NT2/D1 (cell line): ENCODE measurements at regions not wholly inside any gene's neighbourhood (a gene's known extent, or its start where the extent isn't known, plus 50 kb on each side); places are given as distances from the start of the nearest gene placed in this dataset.

Experiments used
- YY1 ChIP-seq: IDR thresholded peaks from 2 replicates; pipeline ENCODE4 v1.6.1; 2011; ENCODE audit not compliant: insufficient read length, insufficient read depth
- ZNF274 ChIP-seq: IDR thresholded peaks from 2 replicates; pipeline ENCODE4 v1.6.1; 2011; ENCODE audit warnings: mild to moderate bottlenecking, low read depth, low read length

DNA sequence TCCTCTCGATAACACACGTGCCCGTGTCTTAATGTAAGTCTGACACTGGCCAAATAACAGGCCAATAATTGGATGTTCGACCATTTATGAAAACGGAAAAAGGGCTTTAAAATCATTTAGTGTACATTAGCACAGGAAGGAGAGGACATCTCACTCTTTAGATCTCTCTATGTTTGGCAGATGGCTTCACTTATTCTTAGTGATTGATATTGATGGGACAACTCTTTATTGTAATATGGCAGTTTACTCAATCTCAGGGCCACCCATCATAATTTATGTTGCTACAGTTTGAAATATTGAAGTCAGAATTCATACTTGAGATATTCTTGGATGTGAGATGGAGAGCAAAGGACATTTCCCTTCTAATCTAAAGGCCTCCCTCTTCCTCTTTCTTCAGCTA is 430.7 kb upstream of the ARGLU1 start:
- TF ChIP-seq YY1: no peak
- TF ChIP-seq ZNF274: no peak
